ENCODE measurements at regions not wholly inside any gene's neighbourhood (a gene's known extent, or its start where the extent isn't known, plus 50 kb on each side); places are given as distances from the start of the nearest gene placed in this dataset.

DNA sequence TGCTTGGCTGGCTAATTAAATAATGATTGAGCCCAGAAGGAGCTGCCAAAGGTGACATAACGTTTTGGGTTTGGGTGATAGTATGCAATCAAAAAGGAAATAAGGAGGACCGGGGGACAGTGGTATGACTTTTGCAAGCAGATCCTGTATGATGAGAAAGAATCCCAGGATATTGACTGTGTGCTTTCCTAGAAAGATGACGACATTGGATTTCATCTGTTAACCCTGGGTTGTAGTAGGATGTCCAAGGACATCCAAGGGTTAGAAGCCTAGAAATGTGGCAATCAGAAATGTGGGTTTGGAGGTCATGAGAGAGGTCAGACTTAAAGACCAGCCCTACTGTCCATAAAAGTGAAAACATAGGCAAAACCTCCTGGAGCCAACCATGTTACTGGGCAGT lies 50.3 kb upstream of the HMHB1 start:
- DNase-seq: no peak

GRCh38 chr5:143760755-143761154 lies 51.2 kb upstream of the HMHB1 start:
- no peak for DNase-seq

GRCh38 chr5:143760131-143760505 lies 51.8 kb upstream of the HMHB1 start:
- no peak for DNase-seq

DNA sequence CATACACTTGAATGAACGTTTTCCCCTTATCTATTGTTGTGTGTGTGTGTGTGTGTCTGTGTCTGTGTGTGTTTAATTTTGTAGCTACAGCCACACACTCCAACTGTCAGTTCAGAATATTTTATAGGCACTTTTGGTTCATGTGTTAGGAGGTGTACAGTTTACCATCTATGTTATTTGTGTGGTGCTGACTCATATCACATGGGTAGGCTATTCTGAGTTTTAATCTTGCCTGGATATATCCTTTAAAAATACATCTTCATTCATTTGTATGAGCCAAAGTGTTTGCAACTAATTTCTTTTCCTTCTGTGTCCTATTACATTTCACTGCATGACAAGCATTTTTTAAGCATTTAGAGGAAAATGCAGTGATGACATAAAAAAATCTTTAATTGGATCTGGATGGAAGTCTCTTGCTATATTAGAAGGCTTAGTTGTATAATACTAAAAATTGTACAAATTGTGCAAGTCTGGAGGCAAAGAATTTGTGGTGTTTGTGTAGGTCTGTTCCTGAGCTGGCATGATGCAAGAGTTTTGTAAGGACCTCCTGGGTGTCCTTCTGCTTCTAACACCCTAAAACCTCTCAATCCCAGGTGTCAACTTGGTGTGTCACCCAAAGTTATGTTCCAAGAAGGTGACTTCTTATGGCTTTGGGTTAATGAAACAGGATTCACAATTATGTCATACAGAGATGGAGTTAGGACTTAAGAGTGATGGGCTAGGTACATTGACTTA lies 52.4 kb upstream of the HMHB1 start:
- no peak for DNase-seq

- DNase-seq: no peak
These were observed 53.2 kb upstream of the HMHB1 start for GRCh38 chr5:143758750-143759149.

- DNase-seq: no peak
These were observed 53.9 kb upstream of the HMHB1 start for GRCh38 chr5:143758015-143758414.

DNA sequence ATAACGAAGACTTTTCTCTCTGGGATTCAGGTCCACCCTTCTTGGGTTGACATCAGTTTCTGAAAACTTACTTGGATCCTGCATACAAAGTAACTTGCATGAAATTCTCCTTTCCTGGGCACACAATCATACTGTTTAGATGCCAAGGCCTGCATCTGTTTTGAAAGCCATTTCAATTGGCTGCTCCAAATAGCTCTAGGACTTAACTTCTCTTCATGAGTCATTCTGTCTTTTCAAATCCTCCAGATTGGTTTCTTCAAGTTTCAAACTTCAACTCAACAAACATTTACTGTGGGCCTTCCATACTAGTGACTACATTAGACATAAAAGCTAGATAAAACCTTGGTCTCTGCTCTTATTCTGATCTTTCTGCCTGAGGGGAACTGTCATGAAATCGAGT lies 54.8 kb upstream of the HMHB1 start:
- no peak for DNase-seq

DNA sequence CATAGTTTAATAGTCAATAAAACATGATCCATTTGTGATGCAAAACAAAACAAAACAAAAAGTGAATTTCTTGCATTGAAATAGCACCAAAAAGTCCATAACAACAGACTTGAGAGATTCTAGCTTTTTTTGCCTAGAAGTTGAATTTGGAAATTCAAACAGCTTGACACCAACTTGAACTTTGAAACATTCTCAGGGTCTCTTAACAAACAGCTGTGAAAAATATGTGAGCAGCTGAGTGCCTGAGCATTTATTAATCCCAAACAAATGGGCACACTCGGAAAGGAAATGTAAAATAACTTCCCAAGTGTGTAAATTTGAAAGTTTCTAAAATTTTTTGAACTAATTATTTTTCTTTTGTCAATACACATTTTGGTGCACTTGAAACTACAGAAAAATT lies 56.0 kb upstream of the HMHB1 start:
- DNase-seq: no peak

GRCh38 chr5:143752165-143752850 lies 59.7 kb upstream of the HMHB1 start:
- no peak for DNase-seq

GRCh38 chr5:143751342-143751741 lies 60.6 kb upstream of the HMHB1 start:
- no peak for DNase-seq

- no peak for DNase-seq
These were observed 62.3 kb upstream of the HMHB1 start for GRCh38 chr5:143749581-143750205.

DNA sequence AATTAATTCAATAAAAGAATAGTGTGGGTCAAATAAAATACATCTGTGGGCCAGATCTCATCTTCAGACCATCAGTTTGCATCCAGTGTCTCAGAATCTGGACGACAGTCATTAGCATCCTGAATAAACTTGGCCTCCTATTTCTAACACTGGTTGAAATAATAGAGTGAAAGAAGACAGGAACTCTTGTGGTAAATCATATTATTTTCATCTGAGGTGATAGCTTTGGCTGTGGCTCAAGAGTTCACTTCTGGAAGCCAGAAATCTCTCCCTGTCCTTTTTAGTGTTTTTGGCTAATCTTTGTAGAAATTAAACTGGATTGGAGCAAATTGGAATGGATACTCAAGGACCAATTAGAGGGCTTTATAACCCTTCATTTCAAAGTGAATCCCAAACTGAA lies 63.4 kb upstream of the HMHB1 start:
- DNase-seq: no peak

DNA sequence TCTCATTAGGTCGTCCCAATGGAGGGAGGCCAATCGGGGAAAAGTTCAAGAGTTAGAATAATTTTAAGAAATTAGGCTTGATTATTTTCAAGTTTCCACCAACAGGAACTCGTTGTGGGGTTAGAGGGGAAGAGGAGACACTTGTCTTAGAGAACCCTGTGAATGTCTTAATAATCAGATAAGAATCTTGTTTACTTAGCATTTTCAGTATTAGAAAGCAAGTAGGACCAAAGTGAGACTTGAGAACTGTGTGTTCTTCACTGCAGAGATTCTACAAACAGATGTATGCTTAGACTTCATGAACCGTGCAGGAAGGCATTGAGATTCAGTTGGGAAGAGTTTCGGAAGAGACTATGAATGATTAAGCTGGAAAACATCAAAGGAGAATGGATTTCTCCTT lies 69.0 kb upstream of the HMHB1 start:
- no peak for DNase-seq

- peak; percentile 59 for DNase-seq
These were observed 70.5 kb upstream of the HMHB1 start for GRCh38 chr5:143741421-143741820.

- no peak for DNase-seq
These were observed 71.0 kb upstream of the HMHB1 start for GRCh38 chr5:143740956-143741355.

GRCh38 chr5:143739746-143740145 lies 72.2 kb upstream of the HMHB1 start:
- DNase-seq: no peak

DNA sequence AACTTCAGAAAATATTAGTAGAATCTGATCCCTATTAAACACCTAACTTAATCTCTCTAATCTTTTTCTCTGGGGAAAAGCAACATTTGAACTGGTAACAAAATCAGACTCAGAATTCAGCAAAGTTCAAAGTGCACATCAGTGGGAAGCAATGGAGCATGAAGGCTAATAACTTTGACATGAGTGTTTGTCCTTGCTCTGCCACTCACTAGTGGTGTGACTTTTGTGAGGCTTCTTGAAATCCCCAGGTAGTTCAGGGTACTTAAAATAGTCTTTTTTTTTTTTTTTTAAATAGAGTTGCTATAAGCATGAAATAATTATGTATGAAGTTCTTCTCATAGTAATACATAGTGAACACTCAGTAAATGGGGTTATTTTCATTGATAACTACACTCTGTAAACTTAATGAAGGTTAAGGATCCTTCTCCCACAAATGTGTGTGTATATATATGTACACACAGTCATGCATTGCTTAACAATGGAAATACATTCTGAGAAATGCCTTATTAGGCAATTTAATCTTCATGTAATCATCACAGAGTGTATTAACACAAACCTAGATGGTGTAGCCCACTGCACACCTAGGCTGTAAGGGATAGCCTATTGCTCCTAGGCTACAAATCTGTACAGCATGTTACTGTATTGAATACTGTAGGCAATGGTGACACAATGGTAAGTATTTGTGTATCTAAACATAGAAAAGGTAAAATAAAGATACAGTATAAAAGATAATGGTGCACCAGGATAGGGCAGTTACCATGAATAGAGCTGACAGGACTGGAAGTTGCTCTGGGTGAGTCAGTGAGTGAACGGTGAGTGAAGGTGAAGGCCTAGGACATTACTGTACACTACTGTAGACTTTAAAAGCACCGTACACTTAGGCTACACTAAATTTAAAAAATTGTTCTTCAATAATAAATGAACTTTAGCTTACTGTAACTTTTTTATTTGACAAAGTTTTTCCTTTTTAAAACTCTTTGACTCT lies 73.3 kb upstream of the HMHB1 start:
- no peak for DNase-seq

GRCh38 chr5:143737062-143737461 lies 74.9 kb upstream of the HMHB1 start:
- DNase-seq: no peak

DNA sequence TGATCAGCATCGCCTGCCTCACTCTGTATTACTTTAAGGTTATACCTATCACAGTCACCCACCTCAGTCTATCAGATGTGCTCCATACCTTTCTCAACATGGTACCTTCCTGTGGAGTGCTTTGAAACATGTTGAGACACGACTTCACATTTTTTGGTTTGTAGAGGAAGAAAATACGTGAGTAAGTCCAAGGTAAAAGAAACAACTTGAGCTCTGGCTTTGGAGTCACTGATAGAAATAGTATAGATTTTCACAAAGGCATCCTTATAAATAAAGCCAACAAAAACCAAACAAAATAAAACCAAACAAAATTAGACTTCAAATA lies 77.5 kb upstream of the HMHB1 start:
- DNase-seq: no peak

DNA sequence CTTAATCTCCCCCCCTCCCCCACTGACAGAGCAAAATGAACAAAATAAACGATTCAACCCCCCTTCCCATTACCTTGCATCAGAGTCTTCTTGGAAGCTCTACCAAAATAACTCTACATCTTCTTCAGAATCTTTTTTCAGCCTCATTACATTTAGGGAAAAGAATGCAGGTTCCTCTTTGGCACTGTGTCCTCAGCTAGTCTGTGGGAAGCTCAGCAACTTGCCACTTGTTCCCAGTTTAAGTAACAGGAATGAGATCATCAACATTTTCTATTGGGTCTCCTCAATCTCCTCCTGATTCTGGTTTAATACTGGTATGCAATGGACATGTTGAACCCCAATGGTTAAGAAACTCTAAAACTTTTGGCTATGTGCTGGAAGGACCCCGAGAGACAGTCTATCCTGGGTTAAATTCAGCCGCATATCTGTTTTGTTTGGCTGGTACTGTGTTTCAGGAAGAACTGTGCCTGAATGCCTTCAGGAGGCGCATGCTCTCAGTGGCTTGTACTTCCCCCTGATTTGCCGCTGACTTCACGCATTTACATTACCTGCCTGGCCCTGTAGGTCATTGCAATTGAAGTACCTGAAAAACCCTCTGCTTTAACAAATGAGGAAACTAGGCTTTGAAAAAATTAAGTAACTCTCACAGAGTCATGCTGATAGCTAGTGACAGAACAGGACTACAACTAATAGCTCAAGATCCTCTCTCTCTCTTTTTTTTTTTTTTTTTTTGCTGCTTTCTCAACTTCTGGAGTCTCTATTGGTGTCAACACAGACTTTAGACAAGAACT lies 78.1 kb upstream of the HMHB1 start:
- DNase-seq: no peak

DNA sequence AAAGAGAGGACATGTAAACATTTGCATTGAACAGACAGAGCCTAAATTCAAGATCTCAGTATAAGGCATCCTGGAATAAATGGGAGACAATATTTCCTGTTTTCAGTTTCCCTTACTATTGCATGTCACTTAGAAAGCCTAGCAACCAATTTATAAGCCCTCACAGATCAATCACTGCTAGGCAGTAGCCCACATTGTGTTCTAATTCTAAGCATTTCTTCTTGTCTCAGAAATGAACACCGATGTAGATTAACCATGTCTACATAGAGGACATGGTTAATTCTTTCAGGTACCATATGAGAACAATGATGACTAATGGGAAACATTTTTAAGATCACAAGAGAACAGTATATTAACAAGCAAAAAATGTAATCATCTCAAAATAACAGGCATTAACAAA lies 79.6 kb upstream of the HMHB1 start:
- no peak for DNase-seq

- no peak for DNase-seq
These were observed 81.7 kb upstream of the HMHB1 start for GRCh38 chr5:143730112-143730801.
